K562 (cell line): ENCODE measurements at regions not wholly inside any gene's neighbourhood (a gene's known extent, or its start where the extent isn't known, plus 50 kb on each side); places are given as distances from the start of the nearest gene placed in this dataset.
A peak's percentile ranks its signal among the peaks of the same experiment; 100 is the strongest.

ENCODE experiments used
- ATAC-seq: fragments of 200-7000 bp; cut with Tn5 transposase; 3 replicates; pipeline ENCODE4 v1.9.1; 2020; ENCODE audit warnings: moderate library complexity
- BruUV-seq: library from RNA; stranded (reverse); fragments of 400-500 nt; replicated peaks from 2 replicates; lab custom pipeline; 2021; lab: Mats Ljungman, UMichigan
- CTCF ChIA-PET: fragments of 300-600 bp; formaldehyde crosslinking; extraction: SDS; loops from one replicate; lab custom pipeline; 2021; ENCODE audit warnings: low intra/inter-chr PET ratio; lab: Yijun Ruan, JAX
- POLR2A ChIA-PET: fragments of 300-600, 350-650 bp; sonication (Branson Sonifier 250); formaldehyde crosslinking; extraction: SDS; loops from one replicate; lab custom pipeline; 2021; ENCODE audit warnings: antibody characterized with exemption, inconsistent platforms; lab: Yijun Ruan, JAX
- DNase-seq, 4 experiments: peaks; one replicate each; pipeline versions ENCODE4 v3.0.0 to v3.0.0-alpha.2; 2011 to 2018; ENCODE audit warnings: low spot score in 3 of 4, mixed read lengths in 3 of 4; ENCODE audit errors: extremely low read depth in 1 of 4
- FAIRE-seq: peaks from 2 replicates; lab custom pipeline; 2011; peaks lifted over from hg19 to GRCh38; lab: Jason Lieb, UNC
- H2AFZ ChIP-seq: 2 replicates; pipeline ENCODE4 v1.6.0; 2011; ENCODE audit warnings: low read depth, low read length, control low read depth, inconsistent platforms
- H3K27ac ChIP-seq: fragments of 200-600 bp; 3 replicates; pipeline ENCODE4 v1.8.0; 2011; ENCODE audit warnings: low read depth, mild to moderate bottlenecking, control low read depth, inconsistent platforms, low read length, moderate library complexity, mixed read lengths; ENCODE audit errors: extremely low read depth
- H3K27me3 ChIP-seq, 2 experiments: fragments of 300-600 bp in 1 of 2; 2 replicates in 1 of 2; 3 replicates in 1 of 2; pipeline versions ENCODE4 v1.6.0 to v1.8.0; 2011; ENCODE audit warnings: inconsistent platforms in 2 of 2, low read length in 2 of 2, mild to moderate bottlenecking in 1 of 2, mixed read lengths in 1 of 2, moderate library complexity in 1 of 2; ENCODE audit not compliant: control insufficient read depth in 2 of 2, insufficient read depth in 2 of 2
- H3K36me3 ChIP-seq: fragments of 300-600 bp; 3 replicates; pipeline ENCODE4 v1.8.0; 2011; ENCODE audit warnings: mild to moderate bottlenecking, low read length, inconsistent platforms; ENCODE audit not compliant: control insufficient read depth, insufficient read depth
- H3K4me1 ChIP-seq, 2 experiments: fragments of 200-600 bp in 1 of 2; replicated peaks in 1 of 2; 2 replicates in 1 of 2; 3 replicates in 1 of 2; pipeline versions ENCODE4 v1.5.1 to v1.8.0; 2011; ENCODE audit warnings: inconsistent platforms in 2 of 2, low read length in 2 of 2, mild to moderate bottlenecking in 1 of 2, mixed read lengths in 1 of 2, moderate library complexity in 1 of 2; ENCODE audit not compliant: control insufficient read depth in 2 of 2, insufficient read depth in 2 of 2
- H3K4me2 ChIP-seq: 2 replicates; pipeline ENCODE4 v1.6.1; 2011; ENCODE audit warnings: low read length, control low read depth, inconsistent platforms, mixed read lengths; ENCODE audit not compliant: insufficient read depth
- H3K4me3 ChIP-seq: fragments of 200-600 bp; sonication (generic), shearing (Covaris generic); 2 replicates; pipeline ENCODE4 v1.5.1; 2016; ENCODE audit warnings: control low read depth, inconsistent platforms
- H3K79me2 ChIP-seq: fragments of 200-600 bp; 3 replicates; pipeline ENCODE4 v1.8.0; 2011; ENCODE audit warnings: low read length, inconsistent platforms; ENCODE audit not compliant: control insufficient read depth, insufficient read depth
- H3K9ac ChIP-seq, 2 experiments: 2 replicates each; pipeline versions ENCODE4 v1.6.0 to v1.6.1; 2011; ENCODE audit warnings: low read depth in 2 of 2, low read length in 2 of 2, control low read depth in 1 of 2, inconsistent platforms in 1 of 2, mild to moderate bottlenecking in 1 of 2, mixed read lengths in 1 of 2; ENCODE audit not compliant: insufficient read depth in 1 of 2
- H3K9me1 ChIP-seq: one replicate; pipeline ENCODE4 v1.6.0; 2011; ENCODE audit warnings: inconsistent platforms, mild to moderate bottlenecking, low read length, moderate library complexity; ENCODE audit not compliant: control insufficient read depth, insufficient read depth
- H3K9me3 ChIP-seq: replicated peaks from 2 replicates; pipeline ENCODE4 v1.5.1; 2011; ENCODE audit warnings: low read depth, low read length, inconsistent platforms; ENCODE audit not compliant: control insufficient read depth, insufficient read depth
- H4K20me1 ChIP-seq: replicated peaks from 2 replicates; pipeline ENCODE4 v1.6.1; 2011; ENCODE audit warnings: low read length, inconsistent platforms, mixed read lengths; ENCODE audit not compliant: control insufficient read depth, insufficient read depth
- CREM ChIP-seq: IDR thresholded peaks from 2 replicates; pipeline ENCODE4 v1.6.1; 2014; ENCODE audit warnings: antibody characterized with exemption, low read depth
- DMBX1 ChIP-seq: fragments of 250-450 bp; sonication (Bioruptor Pico); IDR thresholded peaks from 2 replicates; pipeline ENCODE4 v1.8.0; 2022; ENCODE audit warnings: inconsistent platforms, mild to moderate bottlenecking, moderate library complexity, borderline replicate concordance
- GABPA ChIP-seq: fragments of 200-800 bp; sonication (Bioruptor generic); conservative IDR thresholded peaks from 2 replicates; pipeline ENCODE4 v1.6.1; 2016; ENCODE audit warnings: low read depth, missing genetic modification characterization, missing compliant biosample characterization
- ILF3 ChIP-seq: fragments of 450-650 bp; IDR thresholded peaks from 2 replicates; pipeline ENCODE4 v1.6.1; 2018; ENCODE audit warnings: antibody characterized with exemption, mild to moderate bottlenecking, moderate library complexity, borderline replicate concordance
- NCOR1 ChIP-seq: fragments of 450-650 bp; IDR thresholded peaks from 2 replicates; pipeline ENCODE4 v1.6.1; 2016; ENCODE audit warnings: mild to moderate bottlenecking, moderate library complexity
- NFXL1 ChIP-seq: fragments of 450-650 bp; formaldehyde crosslinking; IDR thresholded peaks from 2 replicates; pipeline ENCODE4 v1.4.0; 2021; ENCODE audit warnings: mild to moderate bottlenecking
- PHF8 ChIP-seq: fragments of 200-600 bp; sonication (generic); IDR thresholded peaks from 2 replicates; pipeline ENCODE4 v1.6.1; 2012; ENCODE audit warnings: mixed run types, mild to moderate bottlenecking, inconsistent platforms, low read length, moderate library complexity, borderline replicate concordance
- POLR2G ChIP-seq: fragments of 200-400 bp; formaldehyde crosslinking; IDR thresholded peaks from 2 replicates; pipeline ENCODE4 v1.6.1; 2017; ENCODE audit warnings: low read depth, mild to moderate bottlenecking, antibody characterized with exemption, low read length, moderate library complexity
- SMARCE1 ChIP-seq: fragments of 450-650 bp; IDR thresholded peaks from 2 replicates; pipeline ENCODE4 v1.7.1; 2016; ENCODE audit warnings: mild to moderate bottlenecking
- TGIF2 ChIP-seq: sonication (generic); formaldehyde crosslinking; IDR thresholded peaks from 2 replicates; pipeline ENCODE4 v1.8.1; 2022; ENCODE audit warnings: mild to moderate bottlenecking, missing genetic modification reagents, moderate library complexity
- UBTF ChIP-seq, 2 experiments: IDR thresholded peaks; 2 replicates each; pipeline ENCODE4 v1.6.1; 2012; ENCODE audit warnings: improper control_type of control experiment in 2 of 2, low read depth in 2 of 2, low read length in 2 of 2, borderline replicate concordance in 1 of 2
- ZFP36 ChIP-seq: fragments of 150-350 bp; IDR thresholded peaks from 2 replicates; pipeline ENCODE4 v1.6.1; 2018; ENCODE audit warnings: low read length, low read depth; ENCODE audit not compliant: partially characterized antibody
- WGBS: fragments of 100-300 bp; shearing (Covaris generic); methylation state at CpG from one replicate; pipeline ENCODE4 v1.1.6; 2016; ENCODE audit warnings: low coverage, mixed read lengths; ENCODE audit not compliant: insufficient coverage; ENCODE audit errors: missing lambda C conversion rate; 5-methylcytosine and 5-hydroxymethylcytosine counted together
- in situ Hi-C: fragments of 300-500 bp; cut with MboI; formaldehyde crosslinking; loops from 4 replicates; pipeline ENCODE4 v1.15.0; 2018; ENCODE audit warnings: inconsistent platforms, mixed read lengths
- intact Hi-C: fragments of 100-400 bp; cut with micrococcal nuclease; formaldehyde crosslinking; loops from 2 replicates; pipeline ENCODE4 v1.14.2; 2022
- TF ChIP-seq, protein P1 (sequence below): fragments of 250-450 bp; sonication (Bioruptor Pico); IDR thresholded peaks from 2 replicates; pipeline ENCODE4 v1.4.0; 2020; ENCODE audit warnings: borderline replicate concordance

DNA sequence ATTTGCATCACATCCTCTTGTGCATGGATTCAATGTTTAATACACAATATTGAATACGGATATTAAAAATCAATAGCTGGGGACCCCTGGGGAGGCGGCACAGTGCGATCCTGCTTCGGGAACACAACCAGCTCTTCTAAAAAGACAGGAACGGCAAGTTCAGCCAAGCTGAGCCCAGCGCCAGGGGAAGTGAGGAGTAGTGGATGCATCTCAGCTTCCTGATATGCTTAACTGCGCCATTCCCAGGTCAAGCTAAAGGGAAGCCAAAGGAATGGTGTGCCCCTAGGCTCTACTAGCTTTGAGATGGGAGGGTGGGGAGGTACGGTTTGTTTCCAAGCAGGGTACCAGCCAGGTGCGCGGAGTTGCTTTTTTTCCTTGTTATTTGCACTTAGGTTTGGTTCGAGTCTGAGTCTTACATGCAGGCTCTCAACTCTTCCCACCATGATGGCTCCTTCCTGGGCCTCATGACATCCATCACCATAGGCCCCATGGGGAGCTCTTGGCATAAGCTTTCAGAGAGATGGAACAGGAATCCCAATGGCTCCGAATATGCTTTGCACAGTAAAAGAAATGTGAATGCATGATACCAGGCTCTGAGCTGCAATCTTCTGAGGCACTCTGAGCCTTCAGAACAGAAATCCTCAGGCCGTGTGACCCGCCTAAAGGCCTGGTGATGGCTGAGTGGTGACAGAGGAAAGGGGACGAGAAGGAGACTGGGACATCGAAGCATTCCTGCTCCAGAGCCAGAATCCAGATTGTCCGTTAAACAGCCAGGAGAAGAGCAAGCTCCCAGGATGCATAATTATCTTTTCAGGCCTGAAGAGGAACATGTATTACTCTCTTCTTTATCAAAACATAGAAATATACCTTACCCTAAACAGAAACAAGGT lies 51.8 kb upstream of the BCOR start (continued):
- TF ChIP-seq TGIF2 (CRISPR knock-in tag) = no peak
- TF ChIP-seq CREM = no peak
- TF ChIP-seq, protein P1, sequence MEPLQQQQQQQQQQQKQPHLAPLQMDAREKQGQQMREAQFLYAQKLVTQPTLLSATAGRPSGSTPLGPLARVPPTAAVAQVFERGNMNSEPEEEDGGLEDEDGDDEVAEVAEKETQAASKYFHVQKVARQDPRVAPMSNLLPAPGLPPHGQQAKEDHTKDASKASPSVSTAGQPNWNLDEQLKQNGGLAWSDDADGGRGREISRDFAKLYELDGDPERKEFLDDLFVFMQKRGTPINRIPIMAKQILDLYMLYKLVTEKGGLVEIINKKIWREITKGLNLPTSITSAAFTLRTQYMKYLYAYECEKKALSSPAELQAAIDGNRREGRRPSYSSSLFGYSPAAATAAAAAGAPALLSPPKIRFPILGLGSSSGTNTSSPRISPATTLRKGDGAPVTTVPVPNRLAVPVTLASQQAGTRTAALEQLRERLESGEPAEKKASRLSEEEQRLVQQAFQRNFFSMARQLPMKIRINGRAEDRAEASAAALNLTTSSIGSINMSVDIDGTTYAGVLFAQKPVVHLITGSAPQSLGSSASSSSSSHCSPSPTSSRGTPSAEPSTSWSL (CRISPR knock-in tag) = no peak

- WGBS = 14% methylated on average over 22 of the region's 24 CpGs
- Histone ChIP-seq H3K4me1 (peaks cover 46 to 84% of the 10 kb centered on the region in 2 experiments), H3K4me3 (peak overlapping the region; percentile 11; the same call in 1 of the 2 replicates), H3K4me2 (peak overlapping the region; percentile 72), H3K79me2 (peaks cover 56% of the 10 kb centered on the region), H2AFZ (peak overlapping the region; percentile 77), H3K9me3 (no peaks in the 10 kb centered on the region), H3K27me3 (no peaks in the 10 kb centered on the region), H3K36me3 (no peaks in the 10 kb centered on the region), H4K20me1 (no peaks in the 10 kb centered on the region), H3K27ac (peak overlapping the region; percentile 83), H3K9me1 (no peaks in the 10 kb centered on the region), H3K9ac (peak overlapping the region; percentile 69 to 87)
- ChIA-PET CTCF (no interaction called here), POLR2A (interaction anchor here (0.6 to 1.1 kb wide), 4 partner anchors 14 to 834 kb away, joined by 3 to 4 read pairs (median 3); partner anchors contain the start of gene BCOR)
- ATAC-seq = peak; percentile 36
- DNase-seq = peak; percentile 50 to 83 (median 66)
- in situ Hi-C loops = no loop called here
- peak; percentile 97 for FAIRE-seq
- no TSS peak for BruUV-seq
- intact Hi-C loops = loop anchor here (2.0 kb wide), 1 partner anchor 16 kb away; no protein-coding TSS in a partner anchor
- peak; percentile 58; the same call in 1 of the 2 replicates for TF ChIP-seq SMARCE1
- TF ChIP-seq UBTF (IDR thresholded peaks at IDR 0.05; ENCODE audit: borderline replicate concordance in 1 of 2, low read depth in 2 of 2, low read length in 2 of 2) = peak; percentile 52 to 60; a peak in 2 of 4 replicates
- TF ChIP-seq NFXL1 = no peak
- no peak for TF ChIP-seq ILF3
- TF ChIP-seq PHF8 = peak; percentile 28; the same call in 1 of the 2 replicates
- 0 out of 2 replicates have a peak, but pooled peaks have one; percentile 14 for TF ChIP-seq GABPA
- TF ChIP-seq DMBX1 (CRISPR knock-in tag) = peak; percentile 66; the same call in 1 of the 2 replicates
- TF ChIP-seq NCOR1 = peak; percentile 56; the same call in 1 of the 2 replicates
- 0 out of 2 replicates have a peak, but pooled peaks have one; percentile 17 for TF ChIP-seq POLR2G
- TF ChIP-seq ZFP36 = no peak
These were observed 50.9 kb upstream of the BCOR start for GRCh38 chrX:40148385-40149285.
